AG10803 (cell line): ENCODE measurements at regions not wholly inside any gene's neighbourhood (a gene's known extent, or its start where the extent isn't known, plus 50 kb on each side); places are given as distances from the start of the nearest gene placed in this dataset.

Source experiments
- DNase-seq: peaks from one replicate; pipeline ENCODE4 v3.0.0; 2010; ENCODE audit warnings: low read depth
- H3K4me3 ChIP-seq: 2 replicates; pipeline ENCODE4 v1.5.1; 2011; ENCODE audit warnings: mild to moderate bottlenecking, low read length, control low read depth
- TF ChIP-seq, protein P1 (sequence below): conservative IDR thresholded peaks from 2 replicates; pipeline ENCODE4 v1.5.1; 2011; ENCODE audit warnings: mild to moderate bottlenecking, low read length, control low read depth, inconsistent platforms

DNA sequence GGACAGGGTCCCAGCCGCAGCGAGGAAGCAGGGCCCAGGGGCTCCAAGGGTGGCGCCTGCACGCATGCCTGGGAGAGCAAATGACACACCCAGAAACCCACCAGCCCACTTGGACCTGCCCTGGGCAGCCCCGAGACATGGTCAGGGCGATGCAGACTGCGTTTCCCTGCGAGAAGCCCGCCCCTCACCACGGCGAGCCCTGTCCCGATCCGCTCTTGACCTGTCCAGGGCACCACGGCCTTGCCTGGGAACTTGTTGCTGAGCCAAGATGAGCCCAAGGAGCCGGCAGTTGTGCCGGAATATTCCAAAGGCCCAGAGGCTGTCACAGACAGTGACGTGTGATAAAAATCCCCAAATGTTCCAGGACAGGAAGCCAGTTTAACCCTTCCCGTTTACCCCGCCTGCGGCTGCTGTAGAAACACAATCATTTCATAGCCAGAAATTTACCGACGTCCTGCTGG is 78.1 kb downstream of the SIK1 start:
- no peak for DNase-seq
- no peak overlapping the region for H3K4me3 ChIP-seq
- TF ChIP-seq, protein P1, sequence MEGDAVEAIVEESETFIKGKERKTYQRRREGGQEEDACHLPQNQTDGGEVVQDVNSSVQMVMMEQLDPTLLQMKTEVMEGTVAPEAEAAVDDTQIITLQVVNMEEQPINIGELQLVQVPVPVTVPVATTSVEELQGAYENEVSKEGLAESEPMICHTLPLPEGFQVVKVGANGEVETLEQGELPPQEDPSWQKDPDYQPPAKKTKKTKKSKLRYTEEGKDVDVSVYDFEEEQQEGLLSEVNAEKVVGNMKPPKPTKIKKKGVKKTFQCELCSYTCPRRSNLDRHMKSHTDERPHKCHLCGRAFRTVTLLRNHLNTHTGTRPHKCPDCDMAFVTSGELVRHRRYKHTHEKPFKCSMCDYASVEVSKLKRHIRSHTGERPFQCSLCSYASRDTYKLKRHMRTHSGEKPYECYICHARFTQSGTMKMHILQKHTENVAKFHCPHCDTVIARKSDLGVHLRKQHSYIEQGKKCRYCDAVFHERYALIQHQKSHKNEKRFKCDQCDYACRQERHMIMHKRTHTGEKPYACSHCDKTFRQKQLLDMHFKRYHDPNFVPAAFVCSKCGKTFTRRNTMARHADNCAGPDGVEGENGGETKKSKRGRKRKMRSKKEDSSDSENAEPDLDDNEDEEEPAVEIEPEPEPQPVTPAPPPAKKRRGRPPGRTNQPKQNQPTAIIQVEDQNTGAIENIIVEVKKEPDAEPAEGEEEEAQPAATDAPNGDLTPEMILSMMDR = no peak

DNA sequence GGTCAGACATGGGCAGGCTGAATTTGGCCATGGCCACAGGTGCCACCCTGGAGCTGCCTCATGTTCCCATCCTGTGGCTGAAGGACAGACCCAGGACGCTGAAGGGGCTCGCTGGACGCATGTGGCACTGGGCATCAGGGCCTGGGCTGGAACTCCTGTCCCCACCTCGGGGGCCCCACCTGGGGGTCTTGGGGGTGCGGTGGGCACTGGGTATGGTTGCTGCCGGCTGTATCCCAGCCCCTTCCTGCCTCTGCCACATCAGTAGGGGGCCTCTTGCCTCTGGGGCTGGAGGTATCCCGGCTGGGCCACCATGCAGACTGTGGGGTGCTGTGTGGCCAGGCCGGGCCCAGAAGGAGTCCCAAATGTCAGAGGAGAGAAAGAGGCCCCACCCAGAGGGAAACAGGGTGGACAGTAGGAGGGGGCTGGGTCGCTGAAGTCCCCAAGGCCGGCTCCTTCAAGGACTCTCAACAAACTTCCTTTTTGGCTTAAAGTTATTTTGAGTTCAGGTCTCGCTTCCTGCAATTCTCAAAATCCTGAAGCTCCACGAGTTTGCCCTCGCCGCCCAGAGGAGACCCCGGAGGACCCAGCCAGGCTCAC is 78.7 kb downstream of the SIK1 start:
- TF ChIP-seq, protein P1 = no peak
- no peak overlapping the region for H3K4me3 ChIP-seq
- no peak for DNase-seq

DNA sequence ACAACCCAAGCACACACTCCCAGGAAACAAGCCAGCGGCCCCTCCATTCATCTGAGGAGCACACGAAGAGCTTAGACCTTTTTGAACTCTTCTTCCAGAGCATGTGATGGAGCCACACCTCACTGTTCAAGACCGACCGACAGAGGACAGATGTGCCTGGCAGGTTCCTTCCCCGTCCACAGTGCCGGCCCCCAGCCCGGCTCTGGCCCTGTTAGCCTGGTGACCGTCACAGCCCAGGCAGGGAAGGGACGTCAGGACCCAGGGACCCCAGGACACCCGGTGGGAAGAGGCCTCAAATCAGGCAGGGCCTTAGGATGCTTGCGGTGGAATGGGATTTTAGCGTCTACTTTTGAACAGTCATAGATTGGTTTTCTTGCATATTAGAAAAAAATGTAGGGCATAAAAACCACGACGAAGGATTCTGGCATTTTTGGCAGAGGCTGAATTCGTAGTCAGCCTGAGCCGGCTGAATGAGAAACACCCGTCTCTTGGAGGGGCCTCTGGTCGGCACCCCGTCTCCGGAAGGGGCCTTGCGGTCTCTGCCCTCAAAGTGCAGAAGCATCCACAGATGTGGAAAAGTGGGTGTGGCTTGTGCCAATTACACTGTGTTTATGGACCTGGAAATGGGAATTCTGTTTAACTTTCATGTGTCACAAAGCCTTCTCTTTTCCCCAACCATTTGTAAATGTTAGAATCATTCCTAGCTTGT is 79.3 kb downstream of the SIK1 start:
- DNase-seq = peak; percentile 52
- no peak overlapping the region for H3K4me3 ChIP-seq
- TF ChIP-seq, protein P1 = no peak

DNA sequence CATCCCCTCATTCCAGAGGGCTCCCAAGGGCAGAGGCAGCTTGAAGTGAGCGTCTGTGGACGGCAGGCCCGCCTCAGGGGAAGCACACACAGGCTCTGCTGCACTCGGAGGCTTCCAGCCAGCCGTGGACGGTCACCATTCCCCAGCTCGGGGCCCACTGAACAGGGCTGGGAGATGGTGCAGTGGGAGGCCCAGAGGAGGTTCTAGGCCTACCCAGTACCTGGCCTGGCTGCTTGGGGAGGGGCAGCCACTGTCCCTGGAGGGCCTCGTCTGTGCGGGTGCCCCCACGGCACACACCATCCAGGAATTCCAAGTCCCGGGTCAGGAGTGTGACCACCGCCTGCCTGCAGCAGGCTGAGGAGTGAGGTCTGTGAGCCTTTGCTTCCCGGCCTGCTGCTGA is 80.4 kb downstream of the SIK1 start:
- TF ChIP-seq, protein P1 = no peak
- no peak overlapping the region for H3K4me3 ChIP-seq
- no peak for DNase-seq

DNA sequence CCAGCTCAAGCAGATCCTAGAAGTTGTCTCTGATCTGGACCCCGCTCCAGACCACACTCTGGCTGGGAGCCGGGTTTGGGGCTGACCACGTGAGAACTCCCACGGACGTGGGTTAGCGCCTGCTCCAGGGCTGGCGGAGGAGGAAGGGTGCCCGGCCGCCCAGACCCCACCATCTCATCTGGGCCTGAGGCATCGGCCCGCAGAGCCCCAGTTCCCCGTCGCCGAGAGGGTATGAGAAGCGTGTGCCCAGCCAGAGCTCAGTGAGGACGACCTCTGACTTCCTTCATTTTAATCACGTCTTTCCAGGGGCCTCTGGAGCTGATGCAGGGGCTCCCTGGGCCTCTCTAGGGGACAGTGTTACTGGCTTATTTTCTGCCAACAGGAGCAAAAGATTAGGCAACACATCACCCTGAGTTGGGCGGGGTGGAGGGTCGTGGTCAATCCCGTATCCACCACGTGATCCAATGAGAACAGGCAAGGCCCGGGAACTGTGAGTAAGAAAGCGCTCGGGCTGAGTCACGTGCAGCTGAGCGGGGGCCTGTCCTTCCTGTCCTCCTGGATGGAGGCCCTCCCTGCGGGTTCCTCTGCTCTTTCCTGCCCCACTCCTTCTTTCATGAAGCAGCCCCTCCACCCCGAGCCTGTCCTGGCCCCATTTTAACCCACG is 81.1 kb downstream of the SIK1 start:
- peak; percentile 47 for DNase-seq

DNA sequence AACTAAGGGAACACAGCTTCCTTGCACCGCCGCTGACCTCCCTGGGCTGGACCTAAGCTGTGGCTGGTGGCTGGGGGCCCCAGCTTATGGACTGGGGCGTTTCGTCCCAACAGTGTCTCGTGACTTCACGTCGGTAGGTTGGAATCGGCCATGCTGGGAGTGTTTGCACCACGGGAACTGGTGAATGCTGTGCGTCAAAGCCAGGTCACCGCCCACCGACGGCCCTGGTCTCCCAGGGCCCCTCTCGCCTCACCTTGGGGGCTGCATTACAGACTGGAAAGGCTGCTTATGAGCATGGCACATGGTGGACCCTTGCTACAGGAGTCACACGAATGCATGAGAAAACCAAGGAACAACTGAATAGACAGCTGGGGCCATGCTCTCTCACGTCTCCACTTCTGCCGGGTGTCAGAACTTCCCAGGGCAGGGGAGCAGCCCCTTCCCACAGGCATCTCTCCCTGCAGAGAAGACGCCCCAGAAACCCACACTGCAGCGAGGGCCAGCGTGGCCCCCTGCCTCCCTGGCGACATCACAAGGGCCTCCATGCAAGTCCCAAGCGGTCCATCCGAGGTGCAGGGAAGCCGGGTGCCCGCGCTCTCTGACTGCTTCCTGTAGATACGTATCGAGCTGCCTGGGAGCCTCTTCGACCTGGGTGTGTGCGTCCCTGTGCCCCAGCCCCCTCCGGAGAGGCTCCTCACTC is 81.7 kb downstream of the SIK1 start:
- H3K4me3 ChIP-seq = no peak overlapping the region
- TF ChIP-seq, protein P1 = no peak
- no peak for DNase-seq

More for the DNA sequence above, 81.1 kb downstream of the SIK1 start:
- TF ChIP-seq, protein P1 = no peak
- no peak overlapping the region for H3K4me3 ChIP-seq
